OCI-LY1 (cell line): ENCODE measurements at regions not wholly inside any gene's neighbourhood (a gene's known extent, or its start where the extent isn't known, plus 50 kb on each side); places are given as distances from the start of the nearest gene placed in this dataset.

ENCODE experiments used
- H2AFZ ChIP-seq: fragments of 200-600 bp; sonication (generic), shearing (Covaris generic); 2 replicates; pipeline ENCODE4 v1.6.0; 2014; ENCODE audit warnings: antibody characterized with exemption, mild to moderate bottlenecking, low read length
- H3F3A ChIP-seq: fragments of 200-600 bp; sonication (generic), shearing (Covaris generic); 2 replicates; pipeline ENCODE4 v1.6.0; 2014; ENCODE audit warnings: mild to moderate bottlenecking, antibody characterized with exemption, low read length, moderate library complexity; ENCODE audit not compliant: insufficient read depth
- H3K27ac ChIP-seq: fragments of 200-600 bp; sonication (generic); 2 replicates; pipeline ENCODE4 v1.5.1; 2014; ENCODE audit warnings: low read length, mixed run types, mild to moderate bottlenecking, low read depth; ENCODE audit not compliant: poor library complexity, severe bottlenecking
- H3K27me3 ChIP-seq: fragments of 200-600 bp; sonication (generic); 2 replicates; pipeline ENCODE4 v1.6.0; 2014; ENCODE audit warnings: antibody characterized with exemption, mild to moderate bottlenecking, low read length, moderate library complexity; ENCODE audit not compliant: insufficient read depth
- H3K36me3 ChIP-seq: fragments of 200-600 bp; sonication (generic); 2 replicates; pipeline ENCODE4 v1.6.1; 2014; ENCODE audit warnings: mild to moderate bottlenecking, antibody characterized with exemption, low read length, moderate library complexity, mixed read lengths; ENCODE audit not compliant: insufficient read depth
- H3K4me1 ChIP-seq: fragments of 200-600 bp; sonication (generic); 2 replicates; pipeline ENCODE4 v1.5.1; 2014; ENCODE audit warnings: mild to moderate bottlenecking, low read length, moderate library complexity; ENCODE audit not compliant: insufficient read depth, severe bottlenecking
- H3K4me2 ChIP-seq: fragments of 200-600 bp; sonication (generic), shearing (Covaris generic); 2 replicates; pipeline ENCODE4 v1.6.1; 2014; ENCODE audit warnings: low read length
- H3K4me3 ChIP-seq: fragments of 200-600 bp; sonication (generic); 2 replicates; pipeline ENCODE4 v1.5.1; 2014; ENCODE audit warnings: low read length, low read depth, mild to moderate bottlenecking, mixed read lengths; ENCODE audit not compliant: poor library complexity, severe bottlenecking
- H3K79me2 ChIP-seq: fragments of 200-600 bp; shearing (Covaris generic); 2 replicates; pipeline ENCODE4 v1.6.1; 2016; ENCODE audit warnings: mixed run types, low read length, mixed read lengths; ENCODE audit not compliant: insufficient read depth
- H3K9ac ChIP-seq: fragments of 200-600 bp; sonication (generic), shearing (Covaris generic); 2 replicates; pipeline ENCODE4 v1.6.1; 2014; ENCODE audit warnings: mild to moderate bottlenecking, low read length, mixed read lengths
- H3K9me2 ChIP-seq: fragments of 200-600 bp; sonication (generic), shearing (Covaris generic); 2 replicates; pipeline ENCODE4 v1.6.1; 2014; ENCODE audit warnings: low read depth, mild to moderate bottlenecking, low read length, mixed read lengths
- H3K9me3 ChIP-seq: fragments of 200-600 bp; shearing (Covaris generic); 2 replicates; pipeline ENCODE4 v1.6.1; 2014; ENCODE audit warnings: low read length, mixed read lengths
- H4K20me1 ChIP-seq: fragments of 200-600 bp; sonication (generic), shearing (Covaris generic); 2 replicates; pipeline ENCODE4 v1.6.0; 2016; ENCODE audit warnings: mild to moderate bottlenecking, low read length; ENCODE audit not compliant: insufficient read depth
- CTCF ChIP-seq: fragments of 200-600 bp; sonication (generic), shearing (Covaris generic); IDR thresholded peaks from 2 replicates; pipeline ENCODE4 v1.5.1; 2017; ENCODE audit warnings: mild to moderate bottlenecking, antibody characterized with exemption, low read length, moderate library complexity, mixed read lengths
- EZH2 ChIP-seq: fragments of 200-600 bp; sonication (generic), shearing (Covaris generic); IDR thresholded peaks from 2 replicates; pipeline ENCODE4 v1.8.0; 2017; ENCODE audit warnings: borderline replicate concordance, mixed run types, mild to moderate bottlenecking, antibody characterized with exemption, low read length, moderate library complexity, mixed read lengths

- no peaks in the 10 kb centered on the region for H3K36me3 ChIP-seq
- H3K9me3 ChIP-seq: no peaks in the 10 kb centered on the region
- no peak overlapping the region for H3K4me2 ChIP-seq
- no peaks in the 10 kb centered on the region for H3K79me2 ChIP-seq
- no peaks in the 10 kb centered on the region for H3F3A ChIP-seq
- H3K4me3 ChIP-seq: no peak overlapping the region
- no peak overlapping the region for H3K9ac ChIP-seq
- no peaks in the 10 kb centered on the region for H3K27me3 ChIP-seq
- no peak overlapping the region for H3K27ac ChIP-seq
- H3K4me1 ChIP-seq: no peaks in the 10 kb centered on the region
- TF ChIP-seq EZH2 (no peak), CTCF (no peak)
- no peaks in the 10 kb centered on the region for H3K9me2 ChIP-seq
- no peak overlapping the region for H2AFZ ChIP-seq
- H4K20me1 ChIP-seq: no peaks in the 10 kb centered on the region
Observed at GRCh38 chr11:127117231-127117739, 116.7 kb upstream of the KIRREL3 start.

- no peak overlapping the region for H3K9ac ChIP-seq
- no peak overlapping the region for H3K4me3 ChIP-seq
- no peaks in the 10 kb centered on the region for H3K9me3 ChIP-seq
- no peaks in the 10 kb centered on the region for H3K79me2 ChIP-seq
- no peaks in the 10 kb centered on the region for H3K9me2 ChIP-seq
- no peaks in the 10 kb centered on the region for H3K4me1 ChIP-seq
- no peaks in the 10 kb centered on the region for H3K27me3 ChIP-seq
- no peak overlapping the region for H3K27ac ChIP-seq
- H3K36me3 ChIP-seq: no peaks in the 10 kb centered on the region
- no peak for TF ChIP-seq EZH2
- TF ChIP-seq CTCF: no peak
- H3K4me2 ChIP-seq: no peak overlapping the region
- H4K20me1 ChIP-seq: no peaks in the 10 kb centered on the region
- no peaks in the 10 kb centered on the region for H3F3A ChIP-seq
- no peak overlapping the region for H2AFZ ChIP-seq
Observed at GRCh38 chr11:127115844-127116243, 115.3 kb upstream of the KIRREL3 start.

- H3K9me2 ChIP-seq: no peaks in the 10 kb centered on the region
- H3K79me2 ChIP-seq: no peaks in the 10 kb centered on the region
- no peaks in the 10 kb centered on the region for H3K4me1 ChIP-seq
- H4K20me1 ChIP-seq: no peaks in the 10 kb centered on the region
- no peak overlapping the region for H2AFZ ChIP-seq
- H3K27ac ChIP-seq: no peak overlapping the region
- H3K4me2 ChIP-seq: no peak overlapping the region
- no peaks in the 10 kb centered on the region for H3K9me3 ChIP-seq
- H3F3A ChIP-seq: no peaks in the 10 kb centered on the region
- H3K4me3 ChIP-seq: no peak overlapping the region
- H3K36me3 ChIP-seq: no peaks in the 10 kb centered on the region
- H3K9ac ChIP-seq: no peak overlapping the region
- no peak for TF ChIP-seq EZH2
- no peak for TF ChIP-seq CTCF
- no peaks in the 10 kb centered on the region for H3K27me3 ChIP-seq
Observed at GRCh38 chr11:127114035-127114434, 113.5 kb upstream of the KIRREL3 start.
